ENCODE measurements at regions not wholly inside any gene's neighbourhood (a gene's known extent, or its start where the extent isn't known, plus 50 kb on each side); places are given as distances from the start of the nearest gene placed in this dataset.
A peak's percentile ranks its signal among the peaks of the same experiment; 100 is the strongest.
"Not testable (repeated sequence)": the region's sequence is repeated elsewhere in the genome, so short reads cannot be mapped to it uniquely, and the experiment has no call there.

DNA sequence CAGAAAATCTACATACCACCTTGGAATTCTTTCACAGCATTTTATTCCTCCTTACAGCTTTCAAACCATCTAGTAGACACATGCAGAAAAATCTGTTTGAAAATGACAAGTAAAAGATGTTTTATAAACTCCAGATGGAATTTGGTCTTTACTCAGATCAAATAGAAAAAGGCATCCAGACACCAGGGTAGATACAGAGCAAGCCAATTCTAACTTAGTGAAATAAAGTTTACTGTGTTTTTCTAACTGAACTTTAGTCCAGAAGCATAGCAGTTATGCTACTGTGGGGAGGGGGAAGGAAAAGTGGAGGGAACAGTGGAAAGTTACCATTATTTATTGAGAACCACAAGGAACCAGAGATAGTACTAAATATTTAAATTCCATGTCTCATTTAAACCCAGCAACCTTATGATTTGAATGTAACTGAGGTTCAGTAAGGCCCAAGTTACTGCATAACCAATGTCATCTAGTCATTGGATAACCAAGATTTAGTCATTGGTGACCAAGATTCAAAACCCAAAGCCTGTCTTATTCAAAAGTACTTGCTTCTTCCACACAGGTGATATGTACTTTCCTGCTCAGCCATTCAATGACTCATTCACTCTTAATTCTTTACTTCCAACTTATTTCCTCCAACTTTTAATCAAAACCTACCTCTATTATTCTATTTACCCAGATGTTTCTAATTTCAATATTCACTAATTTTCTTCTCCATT is 57.7 kb downstream of the RAD51AP2 start:
- no peak for DNase-seq

DNA sequence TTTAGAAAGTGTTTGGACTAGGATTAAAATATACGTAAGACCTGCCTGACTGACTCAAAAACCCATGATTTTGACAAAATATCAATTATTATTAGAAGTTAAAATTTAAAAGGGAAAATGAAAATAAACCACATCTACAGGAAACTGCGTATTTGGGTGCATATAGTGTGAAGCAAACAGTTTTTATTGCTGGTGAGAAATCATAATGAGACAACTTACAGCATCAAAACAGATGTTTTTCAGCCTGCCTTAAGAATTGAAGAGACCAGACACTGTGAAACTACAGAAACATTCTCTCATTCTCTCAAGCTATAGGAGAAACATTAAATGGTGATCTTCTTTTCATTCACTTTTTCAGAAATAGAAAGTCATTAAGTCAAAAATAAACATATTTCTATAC is 62.9 kb downstream of the RAD51AP2 start:
- DNase-seq, result no peak

DNA sequence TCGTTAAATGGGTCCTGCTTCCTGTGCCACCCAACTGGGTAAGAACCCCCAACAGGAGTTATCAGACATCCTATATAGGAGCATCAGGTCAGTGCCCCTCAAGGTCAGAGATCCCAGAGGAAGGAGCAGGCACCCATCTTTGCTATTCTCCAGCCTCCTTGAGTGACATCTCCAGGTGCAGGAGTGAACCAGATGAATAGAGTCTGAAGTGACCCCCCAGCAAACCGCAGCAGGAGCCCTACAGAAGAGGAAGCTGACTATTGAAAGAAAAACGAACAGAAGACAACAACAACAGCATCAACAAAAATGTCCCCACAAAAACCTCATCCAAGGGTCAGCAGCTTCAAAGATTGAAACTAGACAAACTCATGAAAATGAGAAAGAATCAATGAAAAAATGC is 72.0 kb downstream of the RAD51AP2 start:
- not testable (repeated sequence) for DNase-seq

DNA sequence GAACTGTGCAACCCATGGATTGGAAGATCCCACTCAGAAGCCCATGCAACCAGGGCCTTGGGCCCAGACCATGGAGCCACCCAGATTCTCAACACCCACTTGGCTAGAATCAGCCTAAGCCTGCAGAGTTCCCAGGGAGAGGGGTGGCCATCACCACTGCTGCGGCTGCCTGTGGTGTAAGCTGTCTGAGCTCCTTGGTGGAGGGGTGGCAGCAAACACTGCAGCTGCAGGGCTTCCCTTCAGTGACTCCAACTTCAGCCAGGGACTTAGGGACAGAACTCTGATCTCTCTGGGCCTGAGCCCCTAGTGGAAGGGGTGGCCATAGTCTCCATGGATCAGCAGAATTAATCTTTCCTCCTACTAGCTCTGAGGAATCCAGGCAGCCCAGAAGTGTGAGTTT is 72.5 kb downstream of the RAD51AP2 start:
- DNase-seq, result no peak

DNA sequence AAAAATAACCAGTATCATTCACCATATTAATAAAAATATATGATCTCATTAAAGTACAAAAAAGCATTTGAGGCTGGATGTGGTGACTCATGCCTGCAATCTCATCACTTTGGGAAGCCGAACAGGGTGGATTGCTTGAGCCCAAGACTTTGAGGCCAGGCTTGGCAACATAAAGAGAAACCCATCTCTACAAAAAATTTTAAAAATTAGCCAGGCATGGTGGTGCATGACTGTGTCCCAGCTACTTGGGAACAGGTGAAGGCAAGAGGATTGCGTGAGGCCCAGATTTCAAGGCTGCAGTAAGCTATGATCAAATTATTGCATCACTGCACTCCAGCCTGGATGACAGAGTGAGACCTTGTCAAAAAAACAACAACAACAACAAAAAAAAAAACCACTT is 75.9 kb downstream of the RAD51AP2 start:
- DNase-seq, result peak; percentile 39

DNA sequence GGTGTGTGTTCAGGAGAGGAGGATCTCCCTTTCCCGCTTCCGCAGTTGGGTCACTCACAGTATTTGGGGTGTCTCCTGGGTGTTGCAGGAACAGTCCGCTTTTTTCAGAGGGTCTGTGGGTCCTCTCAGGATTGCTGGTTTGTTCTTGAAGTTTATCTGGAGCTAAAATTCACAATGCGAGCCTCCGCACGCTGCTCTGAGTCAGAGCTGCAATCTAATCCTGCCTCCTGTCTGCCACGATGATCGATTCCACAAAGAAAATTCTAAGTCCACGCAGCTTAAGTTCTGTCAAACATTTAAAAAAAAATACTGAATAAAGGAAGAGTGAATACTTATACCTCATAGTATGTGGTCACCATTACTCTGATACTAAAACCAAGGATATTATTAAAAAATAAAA is 76.5 kb downstream of the RAD51AP2 start:
- DNase-seq, result no peak

DNA sequence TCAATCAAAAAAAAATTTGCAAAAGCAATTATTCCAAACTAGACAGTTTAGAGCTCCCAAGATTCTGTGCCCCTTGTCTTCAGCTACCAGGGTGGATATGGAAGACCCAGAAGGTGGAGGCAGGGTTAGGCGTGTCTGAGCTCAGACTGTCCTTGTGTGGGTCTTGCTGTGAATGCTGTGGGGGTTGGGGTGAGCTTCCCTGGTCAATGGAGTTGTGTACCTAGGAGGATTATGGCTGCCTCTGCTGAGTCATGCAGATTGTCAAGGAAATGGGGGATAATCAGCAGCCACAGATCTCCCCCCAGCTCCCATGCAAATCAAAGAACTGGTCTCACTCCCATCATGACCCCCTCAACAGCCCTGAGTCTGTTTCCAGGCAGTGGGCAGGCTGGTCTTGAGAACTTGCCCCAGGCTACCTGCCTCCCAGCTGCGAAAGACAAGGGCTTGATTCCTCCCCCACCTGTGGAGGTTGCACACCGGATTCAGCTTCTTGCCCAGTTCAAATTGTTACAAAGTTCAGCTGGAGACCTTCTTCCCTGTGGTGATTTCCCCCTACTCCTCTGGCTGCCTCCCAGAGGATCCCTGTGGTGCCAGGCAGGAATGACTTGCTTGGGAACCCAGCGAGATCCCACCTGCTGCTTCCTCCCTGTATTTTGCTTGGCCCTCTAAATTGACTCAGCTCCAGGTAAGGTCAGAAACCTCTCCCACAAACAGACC is 77.0 kb downstream of the RAD51AP2 start:
- no peak for DNase-seq

DNA sequence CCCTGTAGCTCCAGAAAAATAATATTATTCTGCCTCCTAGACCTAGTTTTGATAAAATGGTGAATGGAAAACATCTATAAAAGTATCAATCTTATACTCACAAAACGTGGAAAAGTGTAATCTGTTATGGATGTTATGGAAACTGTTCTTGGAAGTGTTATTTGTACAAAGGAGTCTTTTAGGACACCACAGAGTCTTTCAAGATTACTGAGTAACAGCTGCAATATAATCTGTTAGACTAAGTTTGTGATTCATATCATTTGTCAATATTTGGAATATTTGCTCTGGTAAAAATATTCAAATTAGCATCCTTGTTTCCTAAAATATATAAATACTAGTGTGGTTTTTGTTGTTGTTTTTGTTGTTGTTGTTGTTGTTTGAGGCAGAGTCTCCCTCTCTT is 87.9 kb downstream of the RAD51AP2 start:
- no peak for DNase-seq

DNA sequence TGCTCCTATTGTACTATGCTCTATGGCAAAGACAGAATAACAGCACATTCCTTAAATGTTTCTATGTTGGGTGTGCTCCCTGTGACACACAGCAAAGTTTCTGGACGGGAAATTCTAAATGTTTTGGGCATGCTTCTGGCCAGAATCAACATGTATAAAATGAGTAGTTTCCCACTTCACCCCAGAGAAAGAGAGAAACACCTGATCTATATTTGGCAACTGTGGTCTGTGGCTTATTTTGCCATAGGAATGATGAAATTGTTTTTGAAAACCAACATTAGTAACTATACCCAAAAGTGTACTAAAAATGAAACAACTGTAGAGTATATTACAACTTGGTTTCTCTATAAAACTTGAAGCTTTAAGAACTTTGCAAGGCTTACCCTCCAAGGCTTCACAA is 89.1 kb downstream of the RAD51AP2 start:
- DNase-seq, result peak; percentile 72

DNA sequence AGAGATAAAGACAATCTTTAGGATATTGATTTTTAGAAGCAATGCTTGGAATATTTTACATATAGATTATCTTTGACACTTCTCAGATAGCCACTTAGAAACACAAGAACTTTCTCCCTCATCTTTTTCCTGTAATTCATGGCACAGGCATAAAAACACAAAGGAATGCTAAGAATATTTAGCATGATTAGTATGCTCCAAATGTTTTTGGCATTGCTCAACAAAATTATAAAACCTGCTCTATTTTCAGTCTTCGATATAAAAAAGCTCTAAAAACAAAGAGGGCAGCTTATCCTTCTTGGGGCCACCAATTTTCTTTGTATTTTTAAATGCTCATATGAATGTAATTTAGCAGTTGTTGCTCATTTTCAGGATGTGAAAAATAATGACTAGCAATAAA is 90.8 kb downstream of the RAD51AP2 start:
- no peak for DNase-seq

DNA sequence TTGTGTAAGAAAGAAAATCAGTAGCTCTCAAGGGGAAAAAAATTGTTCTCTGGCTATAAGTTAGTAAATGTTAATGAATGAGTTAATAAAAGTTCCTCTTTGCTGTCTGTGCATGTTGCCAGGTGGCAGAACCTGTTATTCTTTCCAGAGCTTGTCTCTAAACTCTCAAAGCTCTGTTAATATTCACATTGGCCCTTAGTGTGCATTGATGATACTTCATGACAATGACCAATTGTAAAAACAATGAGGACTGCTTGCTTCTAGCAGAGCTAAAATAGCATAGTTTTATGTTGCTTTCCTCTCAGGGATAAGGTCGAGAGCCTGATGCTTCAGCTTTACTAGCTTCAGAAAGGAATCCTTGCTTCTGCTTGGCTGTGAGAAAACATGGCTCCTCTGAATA is 91.5 kb downstream of the RAD51AP2 start:
- no peak for DNase-seq

DNA sequence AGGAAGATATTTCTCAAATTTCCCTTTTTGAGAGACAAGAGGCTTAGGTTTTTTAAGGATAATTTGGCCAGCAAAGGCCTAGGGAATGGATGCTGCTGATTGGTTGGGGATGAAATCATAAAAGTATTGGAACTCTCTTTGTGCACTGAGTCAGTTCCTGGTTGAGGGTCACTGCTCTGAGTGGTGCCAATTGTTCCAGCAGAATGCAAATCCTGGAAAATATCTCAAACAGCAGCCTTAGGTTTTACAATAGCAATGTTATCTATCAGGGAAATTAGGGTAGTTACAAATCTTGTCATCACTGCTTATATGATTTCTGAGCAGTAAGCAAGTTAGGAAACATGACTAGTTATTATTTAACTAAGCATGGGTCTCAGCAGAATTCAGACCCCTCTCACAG is 96.2 kb downstream of the RAD51AP2 start:
- DNase-seq, result peak; percentile 36

DNA sequence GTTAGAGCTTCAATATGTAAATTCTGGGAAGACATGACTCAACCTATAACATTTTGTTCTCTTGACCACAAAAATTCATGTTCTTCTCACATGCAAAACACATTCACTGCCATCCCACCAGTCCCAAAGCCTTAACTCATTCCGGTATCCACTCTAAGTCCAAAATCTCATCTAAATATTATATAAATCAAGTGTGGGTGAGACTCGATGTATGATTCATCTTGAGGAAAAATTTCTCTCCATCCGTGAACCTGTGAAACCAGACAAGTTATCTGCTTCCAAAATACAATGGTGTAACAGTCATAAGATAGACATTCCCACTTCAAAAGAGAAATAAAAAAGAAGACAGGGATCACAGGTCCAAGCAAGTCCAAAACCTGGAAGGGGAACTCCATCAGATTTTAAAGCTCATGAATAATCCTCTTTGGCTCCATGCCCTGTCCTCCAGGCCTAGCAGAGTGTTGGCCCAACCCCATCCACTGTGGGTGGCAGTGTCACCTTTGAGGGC is 101.3 kb downstream of the RAD51AP2 start:
- peak; percentile 99 for DNase-seq

DNA sequence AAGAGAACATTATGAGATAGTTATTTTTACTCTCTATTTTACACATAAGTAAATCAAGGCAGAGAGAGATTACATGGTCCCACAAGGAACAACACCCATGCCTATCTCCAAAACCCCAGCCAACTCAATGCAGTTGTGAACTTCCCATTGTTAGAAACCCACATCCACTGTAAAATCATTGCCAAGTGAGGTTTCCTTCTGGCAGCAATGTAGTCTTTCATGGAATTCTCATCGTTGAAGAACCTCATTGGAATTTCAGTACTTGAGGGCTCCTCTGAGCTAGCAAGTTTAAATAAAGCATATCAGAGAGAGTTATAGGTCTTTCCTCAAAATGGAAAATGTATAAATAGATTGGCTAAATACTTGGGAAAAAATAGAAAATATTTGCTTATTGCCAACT is 105.2 kb downstream of the RAD51AP2 start:
- peak; percentile 65 for DNase-seq

DNA sequence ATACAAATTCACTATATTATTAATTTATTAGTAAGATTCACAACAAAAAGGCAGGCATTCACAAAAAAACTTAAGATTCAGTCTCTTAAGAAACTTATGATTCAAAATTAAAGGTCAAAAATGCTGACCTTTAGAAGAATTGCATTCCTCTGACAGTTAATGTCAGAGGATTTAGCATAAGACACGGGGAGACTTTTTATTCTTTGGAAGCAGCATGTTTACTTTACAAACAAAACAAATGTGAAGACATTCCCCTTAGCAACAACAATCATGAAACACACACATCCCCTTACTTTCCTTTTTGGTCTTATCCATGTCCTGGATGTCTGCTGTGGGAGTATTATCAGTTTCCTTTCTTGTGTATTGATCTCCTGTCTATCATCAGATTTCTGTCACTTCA is 117.1 kb downstream of the RAD51AP2 start:
- DNase-seq, result no peak

DNA sequence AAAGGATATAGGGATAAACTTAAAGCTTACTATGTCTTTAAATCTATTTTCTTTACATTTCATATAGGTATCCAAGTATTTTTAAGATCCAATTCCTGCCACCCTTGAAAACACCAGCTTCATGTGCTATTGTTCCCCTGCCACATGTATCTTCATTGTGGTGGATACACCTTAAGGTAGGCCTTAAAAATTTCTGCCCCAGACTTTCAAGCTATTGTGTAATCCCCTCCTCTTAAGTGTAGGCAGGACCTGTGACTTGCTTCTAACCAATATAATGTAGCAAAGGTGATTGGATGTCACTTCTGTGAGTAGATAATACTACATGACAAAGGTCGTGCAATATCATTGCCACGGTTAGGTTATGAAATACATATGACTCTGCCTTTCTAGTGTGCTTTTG is 119.5 kb downstream of the RAD51AP2 start:
- DNase-seq, result no peak

DNA sequence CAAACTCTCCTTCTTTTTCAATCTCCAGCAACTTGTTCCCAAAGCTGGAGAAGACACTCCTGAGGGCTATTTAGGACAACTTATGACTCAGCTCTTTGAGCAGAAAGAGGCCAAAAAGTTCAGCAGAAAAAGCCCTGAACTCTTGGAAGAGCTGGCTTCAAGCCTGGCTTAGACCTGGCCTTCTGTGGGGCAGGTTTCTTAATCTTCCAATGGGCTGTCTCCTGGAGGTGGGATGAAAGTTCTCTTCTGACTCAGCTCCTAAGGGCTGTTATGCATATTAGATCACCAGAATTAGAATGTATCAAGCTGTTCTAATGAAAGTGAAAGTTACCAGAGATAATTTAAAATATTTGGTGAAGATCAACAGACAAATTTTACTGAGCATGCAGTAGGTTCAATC is 129.4 kb downstream of the RAD51AP2 start:
- DNase-seq, result peak; percentile 14

DNA sequence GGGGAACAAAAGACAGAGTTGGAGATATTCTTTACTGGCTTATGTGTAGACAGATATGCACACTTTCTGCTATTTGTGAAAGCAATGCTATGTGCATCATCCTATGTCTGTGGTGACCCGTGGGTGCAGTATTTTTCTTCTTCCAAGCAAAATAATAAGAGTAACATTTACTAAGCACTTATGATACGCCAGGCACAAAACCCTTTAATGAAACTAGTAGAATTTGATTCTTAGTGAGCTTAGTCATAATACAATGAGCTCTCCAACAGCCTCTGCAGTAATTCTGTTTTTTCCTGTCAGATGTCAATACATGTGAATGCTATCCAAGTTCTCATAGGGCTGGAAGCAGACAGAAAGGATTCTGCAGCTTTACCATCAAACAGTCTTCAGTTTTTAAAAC is 130.6 kb downstream of the RAD51AP2 start:
- peak; percentile 8 for DNase-seq

DNA sequence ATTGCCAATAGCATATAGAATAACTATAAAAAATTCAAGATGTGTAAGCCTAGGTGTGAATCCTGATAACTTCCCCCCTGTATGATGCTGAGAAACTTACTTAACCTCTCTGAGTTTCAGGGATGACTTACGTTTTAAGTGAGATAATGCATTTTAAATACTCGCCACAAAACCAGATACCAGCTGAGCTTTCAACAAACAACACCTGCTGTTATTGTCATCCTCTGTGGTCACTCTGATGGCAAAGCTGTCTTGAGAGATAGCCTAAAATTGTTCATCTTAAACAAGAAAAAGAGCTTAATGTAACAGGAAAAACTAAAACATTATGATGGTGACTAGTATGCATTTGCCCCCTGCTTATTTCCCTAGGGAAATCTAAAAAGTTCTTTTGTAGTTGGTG is 131.5 kb downstream of the RAD51AP2 start:
- DNase-seq, result no peak

DNA sequence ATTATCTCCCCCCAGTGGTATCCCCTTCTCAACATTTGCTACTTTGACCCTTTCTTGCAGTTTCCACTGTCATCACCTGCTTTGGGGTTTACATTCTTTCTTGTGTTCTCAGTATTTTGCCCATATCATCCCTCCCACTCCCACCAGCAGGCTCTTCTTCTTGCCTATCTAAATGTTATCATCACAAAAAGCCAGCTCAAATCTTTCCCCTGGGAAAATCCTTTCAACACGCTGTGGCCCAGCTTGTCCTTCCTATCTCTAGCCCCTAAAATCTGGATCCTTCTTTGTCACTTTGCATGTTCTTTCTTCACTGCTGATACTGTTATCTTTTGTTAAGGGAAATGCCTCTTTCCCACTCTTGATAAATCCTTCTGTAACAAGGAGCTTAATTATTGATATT is 138.2 kb downstream of the RAD51AP2 start:
- no peak for DNase-seq

DNA sequence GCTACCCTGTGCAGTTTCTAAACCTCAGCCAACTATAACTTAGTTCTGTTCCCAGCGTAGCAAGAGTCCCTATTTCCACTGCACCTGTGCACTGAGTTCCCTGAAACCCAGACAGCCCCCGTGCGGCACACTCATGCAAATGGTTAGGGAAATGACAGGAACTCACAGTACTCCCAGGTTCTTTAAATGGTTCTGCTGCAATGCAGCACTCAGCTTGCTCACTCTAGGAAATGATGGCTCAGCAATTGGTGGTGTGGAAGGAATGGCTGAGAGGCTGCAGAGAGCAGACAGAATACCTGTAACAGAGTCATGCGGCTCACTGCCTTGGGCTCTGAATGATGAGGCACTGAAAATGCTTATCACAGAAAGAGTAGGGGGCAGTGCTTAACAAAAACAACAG is 143.0 kb downstream of the RAD51AP2 start:
- DNase-seq, result peak; percentile 7

DNA sequence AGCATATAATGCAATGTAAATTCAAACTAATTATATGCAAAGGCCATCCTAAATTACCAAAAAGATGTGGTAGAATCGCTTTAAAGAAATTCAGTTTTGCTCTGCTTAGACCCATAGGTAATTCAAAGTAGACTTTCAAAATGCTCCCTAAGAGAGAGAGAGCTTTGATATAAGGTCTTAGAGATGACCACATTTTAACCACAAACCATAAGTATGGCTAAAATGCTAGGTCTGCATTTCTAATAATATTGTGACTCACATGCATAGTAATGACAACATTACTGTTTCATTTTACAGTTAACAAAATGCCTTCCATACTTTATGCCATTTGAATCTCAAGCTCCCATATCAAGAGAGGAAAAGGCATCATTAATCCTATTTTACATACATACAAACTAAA is 144.5 kb downstream of the RAD51AP2 start:
- peak; percentile 88 for DNase-seq

DNA sequence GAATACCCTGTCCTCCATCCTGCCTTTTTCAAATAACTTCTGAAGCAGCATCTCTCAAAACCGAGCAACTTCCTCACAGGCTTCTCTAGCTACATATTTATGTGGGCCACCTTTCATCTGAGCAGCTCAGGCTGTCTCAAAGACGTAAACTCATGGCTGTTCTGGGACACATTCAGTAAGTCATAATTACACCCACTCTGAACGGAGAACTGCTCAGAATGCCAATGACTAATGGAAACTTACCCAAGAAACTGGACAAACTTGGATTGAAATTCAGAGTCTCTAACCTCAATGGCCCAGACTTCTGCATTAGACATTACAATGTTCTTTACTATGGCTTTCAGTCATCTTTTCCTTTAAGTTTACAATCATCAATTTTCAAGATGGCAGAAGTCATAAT is 145.2 kb downstream of the RAD51AP2 start:
- peak; percentile 71 for DNase-seq

DNA sequence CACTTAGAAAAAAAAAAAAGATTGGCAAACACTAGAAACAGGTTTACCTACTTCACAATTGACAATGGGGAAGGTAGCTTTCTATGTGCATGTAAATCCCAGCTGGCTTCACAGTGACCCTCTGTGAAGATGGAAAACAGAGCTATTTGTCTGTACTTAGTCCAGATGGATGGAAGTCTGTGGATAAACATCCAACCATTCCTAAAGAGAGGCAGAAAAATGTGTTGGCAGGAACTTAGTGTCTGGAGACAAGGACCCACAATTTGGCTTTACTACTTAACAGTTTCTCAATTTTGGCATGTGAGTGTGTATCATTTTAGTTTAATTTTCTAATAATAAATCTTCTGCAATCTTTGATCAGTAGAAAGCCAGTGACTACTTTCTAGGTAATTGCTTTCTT is 154.4 kb downstream of the RAD51AP2 start:
- DNase-seq, result peak; percentile 7
